Fibroblast of lung (primary cell): ENCODE measurements at regions not wholly inside any gene's neighbourhood (a gene's known extent, or its start where the extent isn't known, plus 50 kb on each side); places are given as distances from the start of the nearest gene placed in this dataset.

Source experiments
- DNase-seq, 2 donors: peaks; one replicate each; pipeline versions ENCODE4 v3.0.0 to v3.0.0-alpha.2; 2010; ENCODE audit warnings: low read depth in 2 of 2
- H2AFZ ChIP-seq: 2 replicates; pipeline ENCODE4 v1.5.1; 2012; ENCODE audit warnings: low read length, control low read depth, inconsistent platforms
- H3K27ac ChIP-seq: 2 replicates; pipeline ENCODE4 v1.5.1; 2011; ENCODE audit warnings: low read length, control low read depth; ENCODE audit not compliant: insufficient read depth
- H3K27me3 ChIP-seq: 2 replicates; pipeline ENCODE4 v1.5.1; 2011; ENCODE audit warnings: mild to moderate bottlenecking, low read length; ENCODE audit not compliant: control insufficient read depth, insufficient read depth
- H3K36me3 ChIP-seq: 2 replicates; pipeline ENCODE4 v1.5.1; 2011; ENCODE audit warnings: low read length; ENCODE audit not compliant: control insufficient read depth, insufficient read depth
- H3K4me1 ChIP-seq: 2 replicates; pipeline ENCODE4 v1.5.1; 2011; ENCODE audit warnings: low read length; ENCODE audit not compliant: control insufficient read depth, insufficient read depth; ENCODE audit errors: extremely low read depth
- H3K4me2 ChIP-seq: 2 replicates; pipeline ENCODE4 v1.5.1; 2011; ENCODE audit warnings: low read length, control low read depth; ENCODE audit not compliant: insufficient read depth; ENCODE audit errors: extremely low read depth
- H3K4me3 ChIP-seq, 4 experiments: fragments of 200-600 bp in 1 of 4; sonication (generic) in 1 of 4; replicated peaks in 1 of 4; 2 replicates each; pipeline ENCODE4 v1.5.1; 2011 to 2016; ENCODE audit warnings: low read length in 4 of 4, low read depth in 3 of 4, mild to moderate bottlenecking in 3 of 4, control low read depth in 2 of 4, inconsistent platforms in 1 of 4, mixed read lengths in 1 of 4; ENCODE audit not compliant: insufficient read depth in 1 of 4; ENCODE audit errors: control extremely low read depth in 1 of 4
- H3K79me2 ChIP-seq: 2 replicates; pipeline ENCODE4 v1.5.1; 2012; ENCODE audit warnings: mild to moderate bottlenecking, low read length, inconsistent platforms; ENCODE audit not compliant: control insufficient read depth, insufficient read depth
- H3K9ac ChIP-seq: 2 replicates; pipeline ENCODE4 v1.5.1; 2011; ENCODE audit warnings: mild to moderate bottlenecking, low read length, control low read depth; ENCODE audit not compliant: insufficient read depth
- H3K9me3 ChIP-seq: 2 replicates; pipeline ENCODE4 v1.5.1; 2012; ENCODE audit warnings: low read depth, low read length; ENCODE audit not compliant: control insufficient read depth, insufficient read depth
- H4K20me1 ChIP-seq: 2 replicates; pipeline ENCODE4 v1.5.1; 2011; ENCODE audit warnings: low read length; ENCODE audit not compliant: control insufficient read depth, insufficient read depth; ENCODE audit errors: extremely low read depth
- CTCF ChIP-seq, 2 donors: IDR thresholded peaks in 1 of 2; conservative IDR thresholded peaks in 1 of 2; 1 replicate in 1 of 2; 2 replicates in 1 of 2; pipeline ENCODE4 v1.5.1; 2011 to 2012; ENCODE audit warnings: low read length in 2 of 2, control low read depth in 1 of 2, inconsistent platforms in 1 of 2, low read depth in 1 of 2, mild to moderate bottlenecking in 1 of 2
- EZH2 ChIP-seq: IDR thresholded peaks from 2 replicates; pipeline ENCODE4 v1.5.1; 2012; ENCODE audit warnings: low read length, control low read depth, mild to moderate bottlenecking; ENCODE audit errors: missing control alignments

- Histone ChIP-seq H3K27me3 (no peaks in the 10 kb centered on the region), H3K9me3 (no peaks in the 10 kb centered on the region), H3K4me3 (no peak overlapping the region), H3K36me3 (no peaks in the 10 kb centered on the region), H3K4me2 (no peak overlapping the region), H3K79me2 (no peaks in the 10 kb centered on the region), H3K9ac (no peak overlapping the region), H3K4me1 (peaks cover 5% of the 10 kb centered on the region), H2AFZ (no peak overlapping the region), H4K20me1 (no peaks in the 10 kb centered on the region), H3K27ac (no peak overlapping the region)
- DNase-seq = no peak
- TF ChIP-seq CTCF (conservative IDR thresholded peaks at IDR 0.05 in 1 of 2, IDR thresholded peaks at IDR 0.05 in 1 of 2; ENCODE audit: low read depth in 1 of 2, low read length in 2 of 2) (no peak), EZH2 (no peak)
These were observed 564.0 kb downstream of the TNS1 start for GRCh38 chr2:217438821-217439220.

- Histone ChIP-seq H3K9ac (no peak overlapping the region), H3K9me3 (no peaks in the 10 kb centered on the region), H3K4me2 (no peak overlapping the region), H3K36me3 (no peaks in the 10 kb centered on the region), H3K4me1 (peaks cover 7% of the 10 kb centered on the region), H2AFZ (no peak overlapping the region), H3K27me3 (no peaks in the 10 kb centered on the region), H3K79me2 (no peaks in the 10 kb centered on the region), H3K4me3 (no peak overlapping the region), H3K27ac (no peak overlapping the region), H4K20me1 (no peaks in the 10 kb centered on the region)
- TF ChIP-seq EZH2 = no peak
- TF ChIP-seq CTCF (conservative IDR thresholded peaks at IDR 0.05 in 1 of 2, IDR thresholded peaks at IDR 0.05 in 1 of 2; ENCODE audit: low read depth in 1 of 2, low read length in 2 of 2) = no peak
- no peak for DNase-seq
These were observed 564.7 kb downstream of the TNS1 start for GRCh38 chr2:217438136-217438535.

- Histone ChIP-seq H3K4me3 (no peak overlapping the region), H2AFZ (no peak overlapping the region), H3K27me3 (no peaks in the 10 kb centered on the region), H3K79me2 (no peaks in the 10 kb centered on the region), H3K4me2 (no peak overlapping the region), H3K27ac (no peak overlapping the region), H3K4me1 (peaks cover 7% of the 10 kb centered on the region), H4K20me1 (no peaks in the 10 kb centered on the region), H3K9ac (no peak overlapping the region), H3K36me3 (no peaks in the 10 kb centered on the region), H3K9me3 (no peaks in the 10 kb centered on the region)
- no peak for TF ChIP-seq CTCF (conservative IDR thresholded peaks at IDR 0.05 in 1 of 2, IDR thresholded peaks at IDR 0.05 in 1 of 2; ENCODE audit: low read depth in 1 of 2, low read length in 2 of 2)
- no peak for TF ChIP-seq EZH2
- peak in 1 of 2 donors; percentile 33 for DNase-seq
These were observed 565.4 kb downstream of the TNS1 start for GRCh38 chr2:217437290-217437870.
